ENCODE measurements at regions not wholly inside any gene's neighbourhood (a gene's known extent, or its start where the extent isn't known, plus 50 kb on each side); places are given as distances from the start of the nearest gene placed in this dataset.

DNA sequence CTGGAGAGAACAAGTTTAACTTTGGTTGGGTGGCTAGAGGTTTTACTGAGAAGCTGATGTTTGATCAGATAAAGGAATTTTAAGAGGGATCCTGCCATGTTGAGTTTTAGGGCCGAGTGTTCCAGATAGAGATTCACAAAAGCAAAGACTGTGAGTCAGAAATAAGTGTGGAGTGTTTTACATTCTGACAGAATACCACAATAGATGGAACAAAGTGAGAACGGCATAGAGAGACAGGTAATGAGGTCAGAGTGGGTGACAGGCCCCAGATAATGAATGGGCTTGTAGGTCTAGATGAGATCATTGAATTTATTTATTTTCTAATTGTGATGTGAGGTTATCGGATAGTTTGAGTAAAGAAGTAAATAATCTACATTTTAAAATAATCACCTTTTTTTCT lies 502.6 kb downstream of the EPHA5 start:
- no peak for DNase-seq (ENCODE audit: low spot score)
- POLR2A ChIA-PET (ENCODE audit: low non-redundant PET): no interaction called here
- H3K27ac ChIP-seq: no peak overlapping the region
- TF ChIP-seq CTCF (conservative IDR thresholded peaks at IDR 0.05; ENCODE audit: low read depth): no peak
- CTCF ChIA-PET: no interaction called here

DNA sequence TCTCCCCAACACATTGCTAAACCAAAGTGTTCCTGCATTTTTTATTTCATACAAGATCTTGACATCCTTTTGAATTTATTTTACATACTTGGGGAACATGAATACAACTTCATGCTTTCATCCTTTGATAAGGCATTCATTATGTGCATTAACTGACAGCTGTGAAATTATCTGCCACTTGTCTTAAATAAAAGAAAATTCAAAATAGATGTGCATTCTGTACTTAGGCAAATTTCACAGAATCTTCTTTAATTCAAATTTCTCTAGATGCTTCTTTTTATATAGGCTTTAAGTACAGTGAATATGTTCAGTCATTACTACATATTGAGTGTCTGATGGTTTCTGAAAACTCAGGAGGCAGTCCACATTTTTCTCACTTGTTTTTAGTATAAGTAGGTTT lies 518.1 kb downstream of the EPHA5 start:
- no peak for DNase-seq (ENCODE audit: low spot score)
- ChIA-PET POLR2A (ENCODE audit: low non-redundant PET) (no interaction called here), CTCF (no interaction called here)
- H3K27ac ChIP-seq: no peak overlapping the region
- no peak for TF ChIP-seq CTCF (conservative IDR thresholded peaks at IDR 0.05; ENCODE audit: low read depth)

DNA sequence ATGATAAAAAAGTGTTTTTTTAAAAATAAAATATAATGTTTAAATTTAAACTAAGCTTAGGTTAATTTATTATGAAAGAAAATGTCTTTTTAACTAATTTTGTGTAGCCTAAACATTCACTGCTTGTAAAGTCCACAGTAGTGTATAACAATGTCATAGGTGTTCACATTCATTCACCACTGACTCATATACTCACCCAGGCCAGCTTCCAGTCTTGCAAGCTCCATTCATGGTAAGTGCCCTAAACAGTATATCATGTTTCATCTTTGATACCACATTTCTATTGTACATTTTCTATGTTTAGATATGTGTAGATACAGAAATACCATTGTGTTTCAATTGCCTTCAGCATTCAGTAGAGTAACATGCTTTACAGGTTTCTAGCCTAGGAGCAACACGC lies 530.3 kb downstream of the EPHA5 start:
- TF ChIP-seq CTCF (conservative IDR thresholded peaks at IDR 0.05; ENCODE audit: low read depth): no peak
- ChIA-PET CTCF (no interaction called here), POLR2A (ENCODE audit: low non-redundant PET) (no interaction called here)
- no peak for DNase-seq (ENCODE audit: low spot score)
- H3K27ac ChIP-seq: no peak overlapping the region

- TF ChIP-seq CTCF (conservative IDR thresholded peaks at IDR 0.05; ENCODE audit: low read depth): no peak
- POLR2A ChIA-PET (ENCODE audit: low non-redundant PET): no interaction called here
- no peak for DNase-seq (ENCODE audit: low spot score)
- H3K27ac ChIP-seq: no peak overlapping the region
- CTCF ChIA-PET: interaction anchor here (0.6 kb wide), 1 partner anchor 770 kb away, joined by 4 read pairs; no protein-coding TSS in a partner anchor
These were observed 544.1 kb downstream of the EPHA5 start for GRCh38 chr4:65126200-65126599.

DNA sequence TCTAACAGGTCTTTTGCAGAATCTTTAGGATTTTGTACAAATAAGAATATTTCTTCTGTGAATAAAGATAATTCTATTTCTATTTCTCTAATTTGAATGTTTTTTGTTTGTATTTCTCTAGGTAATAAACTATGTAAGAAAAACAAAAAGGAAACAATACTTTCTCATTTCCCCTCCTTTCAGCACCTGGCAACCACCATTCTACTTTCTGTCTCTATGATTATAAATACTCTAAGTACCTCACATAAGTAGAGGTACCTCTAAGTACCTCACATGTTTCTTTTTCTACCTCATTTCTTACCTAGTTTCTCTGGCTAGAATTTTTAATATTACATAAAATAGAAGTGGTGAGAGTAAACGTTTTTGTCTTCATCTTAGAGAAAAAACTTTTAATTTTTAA lies 550.0 kb downstream of the EPHA5 start:
- DNase-seq (ENCODE audit: low spot score): no peak
- no peak for TF ChIP-seq CTCF (conservative IDR thresholded peaks at IDR 0.05; ENCODE audit: low read depth)
- H3K27ac ChIP-seq: no peak overlapping the region
- ChIA-PET POLR2A (ENCODE audit: low non-redundant PET) (no interaction called here), CTCF (no interaction called here)

DNA sequence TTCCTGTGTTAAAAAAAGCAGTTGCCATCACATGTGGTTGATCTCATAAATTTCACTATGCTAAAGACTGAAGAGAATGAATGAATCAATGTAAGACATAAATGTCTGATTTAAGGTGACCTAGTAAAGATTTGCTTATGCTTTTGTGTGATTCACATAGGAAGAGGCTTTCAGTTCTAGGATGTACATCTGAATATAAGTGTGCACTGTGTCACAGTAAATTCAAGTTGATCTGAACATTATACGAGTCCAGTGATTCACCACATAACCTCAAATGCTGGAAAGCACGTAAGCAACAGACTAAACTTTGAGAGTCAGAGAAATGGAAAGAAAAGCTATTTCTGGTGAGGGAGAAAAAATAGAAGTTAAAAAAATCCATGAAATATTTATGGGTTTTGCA lies 567.9 kb downstream of the EPHA5 start:
- no peak overlapping the region for H3K27ac ChIP-seq
- ChIA-PET POLR2A (ENCODE audit: low non-redundant PET) (no interaction called here), CTCF (no interaction called here)
- DNase-seq (ENCODE audit: low spot score): no peak
- no peak for TF ChIP-seq CTCF (conservative IDR thresholded peaks at IDR 0.05; ENCODE audit: low read depth)

GRCh38 chr4:65096630-65097029 lies 573.7 kb downstream of the EPHA5 start:
- CTCF ChIA-PET: no interaction called here

More at GRCh38 chr4:65096630-65097029, 573.7 kb downstream of the EPHA5 start:
- TF ChIP-seq CTCF (conservative IDR thresholded peaks at IDR 0.05; ENCODE audit: low read depth): no peak
- POLR2A ChIA-PET (ENCODE audit: low non-redundant PET): no interaction called here
- DNase-seq (ENCODE audit: low spot score): no peak
- H3K27ac ChIP-seq: no peak overlapping the region

Data from RWPE1 (cell line).